ENCODE measurements at regions not wholly inside any gene's neighbourhood (a gene's known extent, or its start where the extent isn't known, plus 50 kb on each side); places are given as distances from the start of the nearest gene placed in this dataset.

GRCh38 chr4:177087499-177087898 lies 222.2 kb upstream of the NEIL3 start:
- no peak for DNase-seq (ENCODE audit: low read depth)
- no peak overlapping the region for H3K4me3 ChIP-seq (ENCODE audit: low read depth, low read length)
- TF ChIP-seq MYC (IDR thresholded peaks at IDR 0.05; ENCODE audit: low read depth, low read length) (no peak), POLR2A (IDR thresholded peaks at IDR 0.05; ENCODE audit: extremely low read depth, insufficient read length) (no peak), CTCF (IDR thresholded peaks at IDR 0.05; ENCODE audit: low read depth, low read length) (no peak), MAX (IDR thresholded peaks at IDR 0.05; ENCODE audit: low read depth, low read length) (no peak)

GRCh38 chr4:177091515-177091914 lies 218.2 kb upstream of the NEIL3 start:
- TF ChIP-seq POLR2A (IDR thresholded peaks at IDR 0.05; ENCODE audit: extremely low read depth, insufficient read length) (no peak), CTCF (IDR thresholded peaks at IDR 0.05; ENCODE audit: low read depth, low read length) (no peak), MYC (IDR thresholded peaks at IDR 0.05; ENCODE audit: low read depth, low read length) (no peak), MAX (IDR thresholded peaks at IDR 0.05; ENCODE audit: low read depth, low read length) (no peak)
- DNase-seq (ENCODE audit: low read depth), result no peak
- H3K4me3 ChIP-seq (ENCODE audit: low read depth, low read length), result no peak overlapping the region

GRCh38 chr4:177092807-177093206 lies 216.9 kb upstream of the NEIL3 start:
- H3K4me3 ChIP-seq (ENCODE audit: low read depth, low read length), result no peak overlapping the region
- TF ChIP-seq MAX (IDR thresholded peaks at IDR 0.05; ENCODE audit: low read depth, low read length), result no peak
- TF ChIP-seq POLR2A (IDR thresholded peaks at IDR 0.05; ENCODE audit: extremely low read depth, insufficient read length), result no peak
- TF ChIP-seq CTCF (IDR thresholded peaks at IDR 0.05; ENCODE audit: low read depth, low read length), result no peak
- TF ChIP-seq MYC (IDR thresholded peaks at IDR 0.05; ENCODE audit: low read depth, low read length), result no peak
- DNase-seq (ENCODE audit: low read depth), result no peak

GRCh38 chr4:177093964-177094363 lies 215.7 kb upstream of the NEIL3 start:
- TF ChIP-seq MAX (IDR thresholded peaks at IDR 0.05; ENCODE audit: low read depth, low read length) (no peak), CTCF (IDR thresholded peaks at IDR 0.05; ENCODE audit: low read depth, low read length) (no peak)
- H3K4me3 ChIP-seq (ENCODE audit: low read depth, low read length), result no peak overlapping the region
- DNase-seq (ENCODE audit: low read depth), result peak; percentile 21

GRCh38 chr4:177097291-177097690 lies 212.4 kb upstream of the NEIL3 start:
- no peak for DNase-seq (ENCODE audit: low read depth)
- no peak overlapping the region for H3K4me3 ChIP-seq (ENCODE audit: low read depth, low read length)

More at GRCh38 chr4:177097291-177097690, 212.4 kb upstream of the NEIL3 start:
- no peak for TF ChIP-seq POLR2A (IDR thresholded peaks at IDR 0.05; ENCODE audit: extremely low read depth, insufficient read length)
- TF ChIP-seq MAX (IDR thresholded peaks at IDR 0.05; ENCODE audit: low read depth, low read length), result no peak
- no peak for TF ChIP-seq MYC (IDR thresholded peaks at IDR 0.05; ENCODE audit: low read depth, low read length)
- no peak for TF ChIP-seq CTCF (IDR thresholded peaks at IDR 0.05; ENCODE audit: low read depth, low read length)

Data from NB4 (cell line).